ENCODE measurements at regions not wholly inside any gene's neighbourhood (a gene's known extent, or its start where the extent isn't known, plus 50 kb on each side); places are given as distances from the start of the nearest gene placed in this dataset.

- H3K27ac Mint-ChIP-seq: no peak overlapping the region
- Histone ChIP-seq H3K36me3 (no peaks in the 10 kb centered on the region), H3K79me2 (ENCODE audit: low read depth) (no peaks in the 10 kb centered on the region), H3K4me3 (no peak overlapping the region), H2AFZ (replicated peaks) (no peak overlapping the region), H3K4me2 (no peak overlapping the region), H3K9ac (no peak overlapping the region), H3K4me1 (no peaks in the 10 kb centered on the region), H3K27ac (no peak overlapping the region), H4K20me1 (ENCODE audit: low read depth) (no peaks in the 10 kb centered on the region), H3K27me3 (no peaks in the 10 kb centered on the region), H3F3A (ENCODE audit: low read depth) (no peaks in the 10 kb centered on the region), H3K9me3 (ENCODE audit: low read depth) (no peaks in the 10 kb centered on the region)
- H3K36me3 Mint-ChIP-seq: no peaks in the 10 kb centered on the region
- no peaks in the 10 kb centered on the region for H3K9me3 Mint-ChIP-seq
- H3K27me3 Mint-ChIP-seq (ENCODE audit: insufficient read depth, low read depth): peaks cover 2% of the 10 kb centered on the region
- H3K4me1 Mint-ChIP-seq: no peaks in the 10 kb centered on the region
- H3K4me3 Mint-ChIP-seq: no peak overlapping the region
- DNase-seq (ENCODE audit: low spot score): no peak
- TF ChIP-seq, protein P1, sequence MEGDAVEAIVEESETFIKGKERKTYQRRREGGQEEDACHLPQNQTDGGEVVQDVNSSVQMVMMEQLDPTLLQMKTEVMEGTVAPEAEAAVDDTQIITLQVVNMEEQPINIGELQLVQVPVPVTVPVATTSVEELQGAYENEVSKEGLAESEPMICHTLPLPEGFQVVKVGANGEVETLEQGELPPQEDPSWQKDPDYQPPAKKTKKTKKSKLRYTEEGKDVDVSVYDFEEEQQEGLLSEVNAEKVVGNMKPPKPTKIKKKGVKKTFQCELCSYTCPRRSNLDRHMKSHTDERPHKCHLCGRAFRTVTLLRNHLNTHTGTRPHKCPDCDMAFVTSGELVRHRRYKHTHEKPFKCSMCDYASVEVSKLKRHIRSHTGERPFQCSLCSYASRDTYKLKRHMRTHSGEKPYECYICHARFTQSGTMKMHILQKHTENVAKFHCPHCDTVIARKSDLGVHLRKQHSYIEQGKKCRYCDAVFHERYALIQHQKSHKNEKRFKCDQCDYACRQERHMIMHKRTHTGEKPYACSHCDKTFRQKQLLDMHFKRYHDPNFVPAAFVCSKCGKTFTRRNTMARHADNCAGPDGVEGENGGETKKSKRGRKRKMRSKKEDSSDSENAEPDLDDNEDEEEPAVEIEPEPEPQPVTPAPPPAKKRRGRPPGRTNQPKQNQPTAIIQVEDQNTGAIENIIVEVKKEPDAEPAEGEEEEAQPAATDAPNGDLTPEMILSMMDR (IDR thresholded peaks at IDR 0.05): no peak
- no peak for TF ChIP-seq EZH2 (IDR thresholded peaks at IDR 0.05)
- TF ChIP-seq EZH2phosphoT487 (IDR thresholded peaks at IDR 0.05): no peak
Observed at GRCh38 chrX:23168291-23168690, 166.4 kb upstream of the PTCHD1 start.

DNA sequence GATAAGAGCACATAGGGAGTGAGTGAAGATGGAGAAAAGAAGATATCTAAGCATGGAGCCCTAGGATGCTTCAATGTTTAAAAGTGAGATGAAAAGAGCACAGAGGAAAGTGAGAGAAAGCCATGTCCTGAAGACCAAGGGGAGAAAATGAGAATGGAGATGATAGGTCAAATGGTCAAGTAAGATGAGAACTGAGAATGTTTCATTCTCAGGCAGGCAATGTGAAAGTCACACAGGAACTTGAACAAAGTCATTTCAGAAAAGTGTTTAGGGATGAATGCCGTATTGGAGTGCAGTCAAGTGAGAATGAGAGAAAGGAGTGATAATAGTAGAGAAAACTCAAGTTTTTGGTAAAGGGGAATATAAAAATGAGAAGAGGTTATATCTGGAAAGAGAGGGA is 148.7 kb upstream of the PTCHD1 start:
- H3K79me2 ChIP-seq (ENCODE audit: low read depth): no peaks in the 10 kb centered on the region
- Mint-ChIP-seq H3K4me1 (no peaks in the 10 kb centered on the region), H3K36me3 (no peaks in the 10 kb centered on the region), H3K4me3 (no peak overlapping the region), H3K9me3 (no peaks in the 10 kb centered on the region), H3K27ac (no peak overlapping the region), H3K27me3 (ENCODE audit: insufficient read depth, low read depth) (no peaks in the 10 kb centered on the region)
- H3K27me3 ChIP-seq: no peaks in the 10 kb centered on the region
- no peaks in the 10 kb centered on the region for H3F3A ChIP-seq (ENCODE audit: low read depth)
- TF ChIP-seq EZH2phosphoT487 (IDR thresholded peaks at IDR 0.05) (no peak), EZH2 (IDR thresholded peaks at IDR 0.05) (no peak)
- TF ChIP-seq, protein P1 (IDR thresholded peaks at IDR 0.05): no peak
- no peaks in the 10 kb centered on the region for H3K36me3 ChIP-seq
- no peaks in the 10 kb centered on the region for H3K4me1 ChIP-seq
- no peaks in the 10 kb centered on the region for H3K9me3 ChIP-seq (ENCODE audit: low read depth)
- H3K9ac ChIP-seq: no peak overlapping the region
- no peak overlapping the region for H3K4me2 ChIP-seq
- no peak for DNase-seq (ENCODE audit: low spot score)
- no peak overlapping the region for H3K27ac ChIP-seq
- no peak overlapping the region for H2AFZ ChIP-seq (replicated peaks)
- H3K4me3 ChIP-seq: no peak overlapping the region
- H4K20me1 ChIP-seq (ENCODE audit: low read depth): no peaks in the 10 kb centered on the region

DNA sequence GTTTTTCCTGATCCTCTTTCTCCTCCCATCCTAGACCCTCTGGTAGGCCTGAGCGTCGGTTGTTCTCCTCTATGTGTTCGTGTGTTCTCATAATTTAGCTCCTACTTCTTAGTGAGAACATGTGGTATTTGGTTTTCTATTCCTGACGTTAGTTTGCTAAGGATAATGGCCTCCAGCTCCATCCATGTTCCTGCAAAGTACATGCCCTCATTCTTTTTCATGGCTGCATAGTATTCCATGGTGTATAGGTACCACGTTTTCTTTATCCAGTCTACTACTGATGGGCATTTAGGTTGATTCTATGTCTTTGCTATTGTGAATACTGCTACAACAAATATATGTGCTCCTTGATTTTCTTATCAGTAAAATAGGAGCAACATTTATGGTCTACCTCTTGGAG is 146.8 kb upstream of the PTCHD1 start:
- no peaks in the 10 kb centered on the region for H3K4me1 Mint-ChIP-seq
- Histone ChIP-seq H3K4me2 (no peak overlapping the region), H3K9ac (no peak overlapping the region), H4K20me1 (ENCODE audit: low read depth) (no peaks in the 10 kb centered on the region), H3K36me3 (no peaks in the 10 kb centered on the region), H2AFZ (replicated peaks) (no peak overlapping the region), H3K27ac (no peak overlapping the region), H3F3A (ENCODE audit: low read depth) (no peaks in the 10 kb centered on the region), H3K27me3 (no peaks in the 10 kb centered on the region), H3K4me1 (no peaks in the 10 kb centered on the region), H3K9me3 (ENCODE audit: low read depth) (no peaks in the 10 kb centered on the region), H3K4me3 (no peak overlapping the region), H3K79me2 (ENCODE audit: low read depth) (no peaks in the 10 kb centered on the region)
- H3K4me3 Mint-ChIP-seq: no peak overlapping the region
- no peaks in the 10 kb centered on the region for H3K36me3 Mint-ChIP-seq
- TF ChIP-seq EZH2phosphoT487 (IDR thresholded peaks at IDR 0.05): no peak
- TF ChIP-seq, protein P1 (IDR thresholded peaks at IDR 0.05): no peak
- TF ChIP-seq EZH2 (IDR thresholded peaks at IDR 0.05): no peak
- H3K27ac Mint-ChIP-seq: no peak overlapping the region
- H3K9me3 Mint-ChIP-seq: no peaks in the 10 kb centered on the region
- H3K27me3 Mint-ChIP-seq (ENCODE audit: insufficient read depth, low read depth): no peaks in the 10 kb centered on the region
- DNase-seq (ENCODE audit: low spot score): no peak

All from neural progenitor cell (in vitro differentiated cells).